ENCODE measurements at regions not wholly inside any gene's neighbourhood (a gene's known extent, or its start where the extent isn't known, plus 50 kb on each side); places are given as distances from the start of the nearest gene placed in this dataset.
A peak's percentile ranks its signal among the peaks of the same experiment; 100 is the strongest.

GRCh38 chr21:15431053-15431452 is 298.7 kb upstream of the USP25 start:
- DNase-seq (ENCODE audit: low read depth), result no peak
- TF ChIP-seq CTCF (conservative IDR thresholded peaks at IDR 0.05; ENCODE audit: low read length), result no peak
- H3K4me3 ChIP-seq (ENCODE audit: low read length), result no peak overlapping the region

GRCh38 chr21:15433091-15433490 is 296.7 kb upstream of the USP25 start:
- no peak for TF ChIP-seq CTCF (conservative IDR thresholded peaks at IDR 0.05; ENCODE audit: low read length)
- H3K4me3 ChIP-seq (ENCODE audit: low read length), result no peak overlapping the region
- no peak for DNase-seq (ENCODE audit: low read depth)

GRCh38 chr21:15434163-15434905 is 295.4 kb upstream of the USP25 start:
- TF ChIP-seq CTCF (conservative IDR thresholded peaks at IDR 0.05; ENCODE audit: low read length), result no peak
- no peak for DNase-seq (ENCODE audit: low read depth)
- no peak overlapping the region for H3K4me3 ChIP-seq (ENCODE audit: low read length)

- TF ChIP-seq CTCF (conservative IDR thresholded peaks at IDR 0.05; ENCODE audit: low read length), result no peak
- no peak for DNase-seq (ENCODE audit: low read depth)
- no peak overlapping the region for H3K4me3 ChIP-seq (ENCODE audit: low read length)
Observed at GRCh38 chr21:15436031-15436430, 293.8 kb upstream of the USP25 start.

- no peak for TF ChIP-seq CTCF (conservative IDR thresholded peaks at IDR 0.05; ENCODE audit: low read length)
- DNase-seq (ENCODE audit: low read depth), result peak; percentile 40
- H3K4me3 ChIP-seq (ENCODE audit: low read length), result no peak overlapping the region
Observed at GRCh38 chr21:15437883-15438282, 291.9 kb upstream of the USP25 start.

- DNase-seq (ENCODE audit: low read depth), result no peak
- H3K4me3 ChIP-seq (ENCODE audit: low read length), result no peak overlapping the region
- TF ChIP-seq CTCF (conservative IDR thresholded peaks at IDR 0.05; ENCODE audit: low read length), result no peak
Observed at GRCh38 chr21:15439726-15440125, 290.1 kb upstream of the USP25 start.

- DNase-seq (ENCODE audit: low read depth), result no peak
- no peak overlapping the region for H3K4me3 ChIP-seq (ENCODE audit: low read length)
- TF ChIP-seq CTCF (conservative IDR thresholded peaks at IDR 0.05; ENCODE audit: low read length), result no peak
Observed at GRCh38 chr21:15441060-15441493, 288.7 kb upstream of the USP25 start.
